EL (cell line): ENCODE measurements at regions not wholly inside any gene's neighbourhood (a gene's known extent, or its start where the extent isn't known, plus 50 kb on each side); places are given as distances from the start of the nearest gene placed in this dataset.

Experiments used
- DNase-seq: peaks from one replicate; pipeline ENCODE4 v3.0.0-alpha.2; 2016

- no peak for DNase-seq
These were observed 89.0 kb downstream of the UNCX start for GRCh38 chr7:1321411-1322239.

GRCh38 chr7:1322240-1323110 is 89.8 kb downstream of the UNCX start:
- DNase-seq = no peak

DNA sequence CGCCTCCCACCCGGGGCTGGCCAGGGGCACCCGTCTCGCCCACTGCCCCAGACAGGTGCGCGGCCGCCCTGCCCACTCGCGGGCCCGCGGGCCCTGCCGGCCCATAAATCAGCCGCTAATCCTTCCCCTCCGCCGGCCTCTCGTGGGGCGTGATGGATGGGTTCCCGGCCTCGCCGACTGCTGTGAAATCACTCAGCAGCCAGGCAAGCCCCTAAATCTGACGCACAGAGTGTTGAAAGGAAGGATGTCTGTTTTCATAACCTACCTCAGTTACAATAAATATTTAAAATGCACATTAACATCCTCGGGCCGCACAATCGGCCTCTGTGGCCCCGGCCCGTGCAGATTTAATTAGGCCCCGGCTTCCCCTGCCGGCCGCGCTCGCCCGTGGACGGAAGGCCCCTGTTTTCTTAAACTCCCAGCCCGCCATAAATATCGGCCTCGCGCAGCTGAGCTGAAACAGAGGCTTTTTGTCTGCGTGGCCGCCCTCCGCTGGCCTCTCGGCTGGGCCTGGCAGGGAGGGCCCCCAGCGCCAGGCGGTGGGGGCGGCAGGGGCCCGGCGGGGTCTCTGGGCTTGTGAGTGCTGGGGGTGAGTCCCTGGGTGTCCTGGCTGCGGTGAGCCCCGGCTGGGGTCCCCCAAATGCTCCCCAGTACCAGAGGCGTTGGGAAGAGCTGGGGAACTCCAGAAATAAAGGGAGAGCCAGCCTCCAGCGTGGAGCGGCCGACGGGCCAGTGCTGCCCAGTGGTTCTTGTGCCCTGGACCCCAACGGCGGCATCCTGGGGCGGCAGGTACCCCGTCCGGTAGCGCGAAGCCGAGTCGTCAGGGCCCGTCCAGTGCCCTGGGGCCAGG is 90.7 kb downstream of the UNCX start:
- DNase-seq = no peak

- DNase-seq = no peak
These were observed 91.6 kb downstream of the UNCX start for GRCh38 chr7:1324028-1324900.

DNA sequence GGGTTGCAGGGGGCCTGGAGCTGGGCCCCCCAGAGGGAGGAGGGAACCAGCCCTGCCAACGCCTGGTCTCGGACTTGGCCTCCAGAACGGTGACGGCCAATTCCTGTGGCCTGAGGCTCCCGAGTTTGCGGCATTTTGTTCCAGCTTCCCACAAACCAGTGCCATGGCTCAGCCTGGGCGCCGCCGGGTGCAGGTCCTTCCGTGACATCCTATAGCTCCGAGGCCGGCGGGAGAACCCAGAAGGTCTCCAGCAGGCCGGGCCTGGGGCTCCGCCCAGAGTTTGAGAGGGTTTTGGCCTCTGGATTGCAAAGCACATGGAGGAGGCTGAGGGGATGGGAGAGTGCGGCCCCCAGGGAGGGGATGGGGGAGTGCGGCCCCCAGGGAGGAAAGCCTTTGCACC is 92.6 kb downstream of the UNCX start:
- no peak for DNase-seq

DNA sequence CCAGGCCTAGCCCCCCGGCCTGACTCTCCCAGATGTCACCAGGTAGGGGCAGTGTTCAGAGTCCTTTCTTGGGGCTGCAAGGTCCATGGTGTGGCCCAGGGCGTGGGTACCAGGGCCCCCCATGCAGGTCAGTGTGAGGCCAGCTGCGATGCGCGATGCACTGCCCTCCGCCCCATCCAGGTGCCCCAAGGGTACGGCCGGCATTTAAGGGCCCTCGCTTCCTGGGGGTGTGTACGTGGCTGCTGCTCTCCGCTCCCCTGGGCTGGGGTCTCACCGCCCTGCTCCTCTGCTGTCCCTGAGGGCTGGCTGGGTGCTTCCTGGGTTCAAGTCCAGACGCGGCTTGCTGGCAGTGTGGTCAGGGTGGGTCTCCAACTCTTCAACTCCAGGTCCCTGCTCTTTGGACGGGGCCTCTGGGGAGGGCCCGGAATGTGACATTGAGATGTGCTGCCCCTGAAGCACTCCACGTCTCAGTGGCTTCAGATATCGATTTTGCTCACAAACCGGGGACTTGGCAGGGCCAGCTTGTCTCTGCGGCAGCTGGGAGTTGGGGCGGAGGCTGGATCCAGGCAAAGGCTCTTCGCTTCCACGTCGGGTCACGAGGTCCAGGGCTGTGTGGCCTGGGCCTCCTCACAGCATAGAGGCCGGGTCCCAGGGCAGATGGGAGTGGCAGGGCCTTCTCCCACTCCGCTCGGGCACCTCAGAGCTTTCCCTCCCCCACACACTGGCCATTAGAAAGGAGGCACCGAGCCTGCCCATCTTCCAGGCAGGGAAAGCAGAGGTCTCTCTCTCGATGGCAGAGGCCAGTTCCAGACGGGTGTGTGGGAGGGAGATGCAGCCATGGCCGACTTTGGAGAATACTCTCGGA is 93.2 kb downstream of the UNCX start:
- DNase-seq = no peak

- DNase-seq = no peak
These were observed 93.8 kb downstream of the UNCX start for GRCh38 chr7:1326511-1326785.

DNA sequence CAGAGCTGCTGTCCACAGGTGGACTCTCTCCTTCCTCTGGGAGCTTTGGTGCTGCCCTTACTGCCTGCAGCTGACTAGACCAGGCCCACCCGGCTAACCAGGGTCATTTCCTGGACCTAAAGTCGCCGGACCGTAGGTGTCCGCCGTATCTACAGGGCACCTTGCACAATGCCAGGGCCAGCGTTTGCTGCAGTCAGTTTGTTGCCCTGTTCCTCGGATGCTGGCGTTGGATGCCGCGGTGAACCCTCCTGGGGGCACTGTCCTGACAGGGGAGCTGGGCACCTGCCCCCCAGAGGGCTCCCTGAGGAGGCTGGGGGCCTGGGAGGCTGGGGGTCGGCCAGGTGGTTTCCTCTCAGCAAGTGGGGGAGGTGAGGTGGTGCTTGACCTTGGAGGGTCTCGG is 96.6 kb downstream of the UNCX start:
- no peak for DNase-seq

DNA sequence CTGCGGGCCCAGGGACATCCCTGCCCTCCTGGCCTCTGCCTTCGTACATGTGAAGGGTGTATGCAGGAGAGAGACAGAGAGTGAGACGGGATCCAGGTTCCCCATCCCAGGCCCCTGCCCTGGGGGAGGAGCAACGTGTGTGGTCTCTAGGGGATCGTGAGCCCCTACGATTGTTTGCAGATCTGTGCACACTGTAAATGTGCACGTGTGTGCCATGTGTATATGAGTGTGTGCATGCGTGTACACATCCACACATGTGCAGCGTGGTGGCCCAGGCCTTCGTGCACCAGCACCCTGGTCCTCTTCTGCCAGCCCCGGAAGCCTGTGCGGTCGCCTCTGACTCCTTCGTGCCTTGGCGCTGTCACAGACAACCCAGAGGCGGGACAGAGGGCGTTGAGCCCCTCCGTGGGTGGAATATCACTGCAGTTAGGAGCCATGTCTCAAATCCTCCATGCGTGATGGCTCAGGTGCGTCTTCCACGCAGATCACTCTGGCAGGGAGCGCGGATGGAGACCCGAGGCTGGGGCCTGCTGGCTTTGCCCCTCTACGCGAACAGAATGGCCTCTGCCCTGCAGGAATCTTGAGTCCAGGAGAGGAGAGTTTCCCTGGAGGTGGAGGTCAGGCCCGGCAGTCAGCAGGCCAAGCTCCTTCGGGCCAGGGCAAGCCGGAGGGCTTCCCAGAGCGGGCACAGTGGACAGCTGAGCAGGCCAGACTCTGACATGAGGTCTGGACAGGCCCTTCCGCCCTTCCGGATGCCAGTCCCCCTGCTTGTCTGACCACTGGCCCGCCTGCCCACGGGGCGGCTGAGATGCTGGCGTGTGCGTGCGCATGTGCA is 97.5 kb downstream of the UNCX start:
- no peak for DNase-seq

- no peak for DNase-seq
These were observed 98.2 kb downstream of the UNCX start for GRCh38 chr7:1330801-1331425.

- DNase-seq = no peak
These were observed 99.1 kb downstream of the UNCX start for GRCh38 chr7:1331561-1332467.

- DNase-seq = no peak
These were observed 103.8 kb downstream of the UNCX start for GRCh38 chr7:1336509-1336908.

DNA sequence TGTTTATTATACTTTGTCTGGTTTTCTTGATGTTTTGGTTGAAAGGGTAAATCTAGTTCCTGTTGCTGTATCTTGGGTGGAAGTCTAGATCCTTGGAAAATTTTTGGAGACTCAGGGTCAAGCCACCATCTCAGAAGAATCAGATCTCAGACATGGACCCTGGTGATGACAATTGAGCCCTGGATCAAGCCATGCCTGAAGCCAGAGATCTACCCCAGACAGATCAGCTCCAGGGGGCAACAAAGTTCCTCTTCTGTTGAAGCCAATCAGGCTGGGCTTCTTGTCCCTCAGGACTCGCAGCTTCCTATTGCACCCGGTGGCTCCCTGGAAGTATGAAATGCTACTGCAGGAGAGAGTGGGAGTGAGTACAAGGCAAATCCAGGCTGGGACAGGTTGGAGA is 106.9 kb downstream of the UNCX start:
- no peak for DNase-seq

GRCh38 chr7:1340031-1340430 is 107.4 kb downstream of the UNCX start:
- no peak for DNase-seq

- DNase-seq = no peak
These were observed 108.0 kb downstream of the UNCX start for GRCh38 chr7:1340461-1341360.

DNA sequence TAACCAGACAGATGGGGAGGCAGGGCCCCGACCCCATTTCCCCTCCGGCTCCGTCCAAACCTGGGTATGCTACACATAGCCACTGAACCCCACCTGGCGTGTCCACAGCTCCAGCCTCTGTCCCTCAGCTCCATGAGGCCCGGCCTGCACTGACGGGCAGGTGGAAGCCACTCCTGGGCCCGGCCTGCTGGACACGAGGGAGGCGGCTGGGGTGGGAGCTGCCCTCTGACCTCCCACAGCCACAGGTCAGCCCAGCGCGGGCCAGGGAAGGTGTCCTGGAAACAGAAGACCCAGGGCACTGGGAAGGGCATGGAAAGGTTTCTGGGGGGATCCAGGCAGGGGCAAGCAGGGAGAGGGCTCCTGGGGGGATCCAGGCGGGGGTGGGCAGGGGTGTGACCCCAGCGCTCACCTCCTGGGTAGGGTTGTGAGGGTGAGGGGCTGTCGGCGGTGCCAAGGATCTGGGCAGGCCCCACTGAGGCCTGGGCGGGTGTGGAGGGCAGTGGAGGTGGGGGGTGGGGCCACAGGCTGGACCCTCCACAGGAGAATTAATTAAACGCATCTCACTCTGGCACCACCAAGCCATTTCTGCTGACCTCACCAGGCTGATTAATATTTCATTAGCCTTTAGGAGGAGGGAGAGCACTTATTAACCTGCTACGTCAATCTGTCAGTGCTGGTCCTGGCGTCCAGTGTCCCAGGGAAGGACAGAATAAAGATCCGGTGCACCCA is 108.9 kb downstream of the UNCX start:
- no peak for DNase-seq

- DNase-seq = no peak
These were observed 109.5 kb downstream of the UNCX start for GRCh38 chr7:1342090-1342640.
